HCT116 (cell line): ENCODE measurements at regions not wholly inside any gene's neighbourhood (a gene's known extent, or its start where the extent isn't known, plus 50 kb on each side); places are given as distances from the start of the nearest gene placed in this dataset.

ENCODE experiments used
- ATAC-seq: fragments of 200-7000 bp; cut with Tn5 transposase; 2 replicates; pipeline ENCODE4 v1.9.1; 2020; ENCODE audit warnings: mild to moderate bottlenecking, moderate library complexity
- BruUV-seq: library from RNA; stranded (reverse); fragments of 400-500 nt; replicated peaks from 2 replicates; lab custom pipeline; 2021; lab: Mats Ljungman, UMichigan
- CTCF ChIA-PET: fragments of 300-600 bp; sonication (Branson Sonifier 250); formaldehyde crosslinking; loops from one replicate; lab custom pipeline; 2021; ENCODE audit warnings: antibody characterized with exemption; lab: Charles Lee
- POLR2A ChIA-PET: fragments of 300-600, 350-600 bp; sonication (Branson Sonifier 250); formaldehyde crosslinking; loops from one replicate; lab custom pipeline; 2021; ENCODE audit warnings: antibody characterized with exemption; lab: Charles Lee
- RAD21 ChIA-PET, 2 experiments: fragments of 300-600 bp; sonication (Branson Sonifier 250); formaldehyde crosslinking; loops; one replicate each; lab custom pipeline; 2023; ENCODE audit warnings: low total read pairs in 2 of 2; ENCODE audit not compliant: uncharacterized antibody in 2 of 2, unreplicated experiment in 2 of 2, low non-redundant PET in 1 of 2; lab: Charles Lee
- DNase-seq: peaks from one replicate; pipeline ENCODE4 v3.0.0-alpha.2; 2010; ENCODE audit warnings: low read depth, low spot score
- H2AFZ ChIP-seq: fragments of 200-600 bp; shearing (Covaris generic), sonication (generic); 2 replicates; pipeline ENCODE4 v1.6.1; 2017; ENCODE audit warnings: low read depth, mixed run types, mixed read lengths, antibody characterized with exemption, low read length; ENCODE audit not compliant: poor library complexity, severe bottlenecking
- H3K27ac ChIP-seq: 2 replicates; pipeline ENCODE4 v1.5.1; 2012; ENCODE audit warnings: low read depth, low read length
- H3K27me3 ChIP-seq: fragments of 200-600 bp; sonication (generic); 2 replicates; pipeline ENCODE4 v1.6.1; 2016; ENCODE audit warnings: mixed run types, low read length, mixed read lengths; ENCODE audit not compliant: insufficient read depth
- H3K36me3 ChIP-seq, 2 experiments: fragments of 200-500 bp in 1 of 2; fragments of 200-600 bp in 1 of 2; sonication (Bioruptor generic) in 1 of 2; sonication (generic) in 1 of 2; 2 replicates each; pipeline versions ENCODE4 v1.5.1 to v1.6.1; 2014 to 2016; ENCODE audit warnings: low read length in 2 of 2, inconsistent platforms in 1 of 2, mixed read lengths in 1 of 2, mixed run types in 1 of 2; ENCODE audit not compliant: insufficient read depth in 2 of 2, control insufficient read depth in 1 of 2
- H3K4me1 ChIP-seq, 2 experiments: fragments of 200-600 bp in 1 of 2; sonication (generic) in 1 of 2; 2 replicates each; pipeline versions ENCODE4 v1.5.1 to v1.6.1; 2012 to 2017; ENCODE audit warnings: low read length in 2 of 2, inconsistent platforms in 1 of 2, mild to moderate bottlenecking in 1 of 2, mixed read lengths in 1 of 2, mixed run types in 1 of 2, moderate library complexity in 1 of 2; ENCODE audit not compliant: insufficient read depth in 2 of 2, control insufficient read depth in 1 of 2
- H3K4me2 ChIP-seq: fragments of 200-600 bp; sonication (generic); 2 replicates; pipeline ENCODE4 v1.6.1; 2017; ENCODE audit warnings: mixed run types, low read length, mixed read lengths
- H3K4me3 ChIP-seq, 2 experiments: fragments of 200-600 bp in 1 of 2; sonication (generic) in 1 of 2; replicated peaks in 1 of 2; 2 replicates each; pipeline ENCODE4 v1.5.1; 2011 to 2016; ENCODE audit warnings: low read length in 2 of 2, control low read depth in 1 of 2, low read depth in 1 of 2, mild to moderate bottlenecking in 1 of 2, mixed read lengths in 1 of 2, mixed run types in 1 of 2
- H3K79me2 ChIP-seq: fragments of 200-600 bp; sonication (generic); 2 replicates; pipeline ENCODE4 v1.6.1; 2017; ENCODE audit warnings: mild to moderate bottlenecking, mixed run types, low read length, moderate library complexity, mixed read lengths; ENCODE audit not compliant: insufficient read depth
- H3K9ac ChIP-seq: fragments of 200-600 bp; sonication (generic); 2 replicates; pipeline ENCODE4 v1.6.1; 2016; ENCODE audit warnings: low read length, mixed read lengths
- H3K9me2 ChIP-seq: fragments of 200-600 bp; sonication (generic), shearing (Covaris generic); 2 replicates; pipeline ENCODE4 v1.6.1; 2017; ENCODE audit warnings: mixed run types, mild to moderate bottlenecking, moderate library complexity; ENCODE audit not compliant: insufficient read depth
- H3K9me3 ChIP-seq, 2 experiments: fragments of 200-500 bp in 1 of 2; fragments of 200-600 bp in 1 of 2; sonication (Bioruptor generic) in 1 of 2; sonication (generic) in 1 of 2; 2 replicates each; pipeline ENCODE4 v1.6.1; 2014 to 2017; ENCODE audit warnings: low read length in 2 of 2, mixed read lengths in 2 of 2, inconsistent platforms in 1 of 2, low read depth in 1 of 2, mild to moderate bottlenecking in 1 of 2, mixed run types in 1 of 2, moderate library complexity in 1 of 2; ENCODE audit not compliant: control insufficient read depth in 1 of 2, insufficient read depth in 1 of 2
- H4K20me1 ChIP-seq: fragments of 200-600 bp; sonication (generic), shearing (Covaris generic); 2 replicates; pipeline ENCODE4 v1.6.1; 2017; ENCODE audit warnings: mixed run types, mild to moderate bottlenecking, moderate library complexity; ENCODE audit not compliant: insufficient read depth
- CBX3 ChIP-seq: IDR thresholded peaks from 2 replicates; pipeline ENCODE4 v1.6.1; 2012; ENCODE audit warnings: low read depth
- CEBPB ChIP-seq: IDR thresholded peaks from 2 replicates; pipeline ENCODE4 v1.6.1; 2012; ENCODE audit warnings: low read depth
- EGR1 ChIP-seq: IDR thresholded peaks from 2 replicates; pipeline ENCODE4 v1.6.1; 2012; ENCODE audit warnings: low read depth
- EZH2phosphoT487 ChIP-seq: fragments of 200-600 bp; IDR thresholded peaks from 2 replicates; pipeline ENCODE4 v1.6.1; 2018; ENCODE audit warnings: antibody characterized with exemption, borderline replicate concordance
- JUND ChIP-seq: IDR thresholded peaks from 2 replicates; pipeline ENCODE4 v1.6.1; 2012
- RAD21 ChIP-seq: IDR thresholded peaks from 2 replicates; pipeline ENCODE4 v1.6.1; 2012; ENCODE audit warnings: low read depth, mild to moderate bottlenecking
- TCF7L2 ChIP-seq: IDR thresholded peaks from 2 replicates; pipeline ENCODE4 v1.7.0; 2011; ENCODE audit warnings: borderline replicate concordance, inconsistent platforms; ENCODE audit not compliant: insufficient read depth, insufficient read length; ENCODE audit errors: extremely low read depth
- YY1 ChIP-seq: IDR thresholded peaks from 2 replicates; pipeline ENCODE4 v1.6.1; 2011; ENCODE audit warnings: low read length, low read depth, moderate library complexity, mild to moderate bottlenecking; ENCODE audit not compliant: insufficient replicate concordance; ENCODE audit errors: extremely low read depth
- ZFX ChIP-seq: fragments of 450-650 bp; IDR thresholded peaks from 2 replicates; pipeline ENCODE4 v1.6.1; 2017
- ZNF274 ChIP-seq: fragments of 200-500 bp; sonication (Bioruptor generic); IDR thresholded peaks from 2 replicates; pipeline ENCODE4 v1.6.1; 2014; ENCODE audit warnings: mild to moderate bottlenecking, low read depth, low read length, inconsistent platforms
- intact Hi-C: fragments of 100-400 bp; cut with micrococcal nuclease; formaldehyde crosslinking; loops from 2 replicates; pipeline ENCODE4 v1.10.0; 2022
- TF ChIP-seq, protein P1 (sequence below): IDR thresholded peaks from 2 replicates; pipeline ENCODE4 v1.6.1; 2012; ENCODE audit warnings: low read depth
- TF ChIP-seq, protein P2 (sequence below): IDR thresholded peaks from 2 replicates; pipeline ENCODE4 v1.6.1; 2012

DNA sequence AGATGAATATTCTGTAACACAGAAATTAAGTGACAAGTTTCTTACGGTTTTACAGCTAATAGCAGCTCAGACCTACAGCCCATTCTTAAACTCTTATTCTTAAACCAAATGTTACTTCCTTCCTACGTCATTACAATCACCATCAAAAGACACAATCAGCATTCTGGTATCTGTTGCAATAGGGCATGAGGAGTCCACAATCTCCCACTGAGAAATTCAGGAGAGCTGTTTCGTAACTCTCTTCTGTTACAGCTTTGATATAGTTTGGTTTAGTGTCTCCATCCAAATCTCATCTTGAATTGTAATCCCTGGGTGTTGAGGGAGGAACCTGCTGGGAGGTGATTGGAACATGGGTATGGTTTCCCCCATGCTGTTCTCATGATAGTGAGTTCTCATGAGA is 163.4 kb downstream of the GAS1 start:
- BruUV-seq: no TSS peak
- intact Hi-C loops: no loop called here
- TF ChIP-seq CEBPB: no peak
- no peak for TF ChIP-seq EZH2phosphoT487
- no peak for TF ChIP-seq YY1
- TF ChIP-seq RAD21: no peak
- TF ChIP-seq TCF7L2: no peak
- TF ChIP-seq, protein P1, sequence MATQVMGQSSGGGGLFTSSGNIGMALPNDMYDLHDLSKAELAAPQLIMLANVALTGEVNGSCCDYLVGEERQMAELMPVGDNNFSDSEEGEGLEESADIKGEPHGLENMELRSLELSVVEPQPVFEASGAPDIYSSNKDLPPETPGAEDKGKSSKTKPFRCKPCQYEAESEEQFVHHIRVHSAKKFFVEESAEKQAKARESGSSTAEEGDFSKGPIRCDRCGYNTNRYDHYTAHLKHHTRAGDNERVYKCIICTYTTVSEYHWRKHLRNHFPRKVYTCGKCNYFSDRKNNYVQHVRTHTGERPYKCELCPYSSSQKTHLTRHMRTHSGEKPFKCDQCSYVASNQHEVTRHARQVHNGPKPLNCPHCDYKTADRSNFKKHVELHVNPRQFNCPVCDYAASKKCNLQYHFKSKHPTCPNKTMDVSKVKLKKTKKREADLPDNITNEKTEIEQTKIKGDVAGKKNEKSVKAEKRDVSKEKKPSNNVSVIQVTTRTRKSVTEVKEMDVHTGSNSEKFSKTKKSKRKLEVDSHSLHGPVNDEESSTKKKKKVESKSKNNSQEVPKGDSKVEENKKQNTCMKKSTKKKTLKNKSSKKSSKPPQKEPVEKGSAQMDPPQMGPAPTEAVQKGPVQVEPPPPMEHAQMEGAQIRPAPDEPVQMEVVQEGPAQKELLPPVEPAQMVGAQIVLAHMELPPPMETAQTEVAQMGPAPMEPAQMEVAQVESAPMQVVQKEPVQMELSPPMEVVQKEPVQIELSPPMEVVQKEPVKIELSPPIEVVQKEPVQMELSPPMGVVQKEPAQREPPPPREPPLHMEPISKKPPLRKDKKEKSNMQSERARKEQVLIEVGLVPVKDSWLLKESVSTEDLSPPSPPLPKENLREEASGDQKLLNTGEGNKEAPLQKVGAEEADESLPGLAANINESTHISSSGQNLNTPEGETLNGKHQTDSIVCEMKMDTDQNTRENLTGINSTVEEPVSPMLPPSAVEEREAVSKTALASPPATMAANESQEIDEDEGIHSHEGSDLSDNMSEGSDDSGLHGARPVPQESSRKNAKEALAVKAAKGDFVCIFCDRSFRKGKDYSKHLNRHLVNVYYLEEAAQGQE: no peak

DNA sequence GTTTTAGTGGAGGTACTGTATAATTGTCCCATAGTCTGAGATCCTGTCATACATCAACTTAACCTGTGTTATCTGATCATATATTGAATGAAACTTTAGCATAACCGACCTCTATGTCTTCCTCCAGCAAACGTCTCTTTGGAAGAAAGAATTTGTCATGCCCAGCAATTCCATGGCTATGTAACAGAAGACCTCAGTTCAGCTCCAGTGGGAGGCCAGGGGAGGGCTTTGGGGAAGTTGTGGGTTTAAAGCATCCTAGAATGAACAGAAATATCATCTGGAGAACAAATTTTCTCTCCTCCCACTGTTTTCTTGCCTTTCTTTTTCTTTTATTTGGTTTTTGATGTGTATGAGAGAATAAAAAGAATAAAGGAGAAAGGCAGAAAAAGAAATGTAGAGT is 164.5 kb downstream of the GAS1 start:
- H3K36me3 ChIP-seq: no peaks in the 10 kb centered on the region
- no peak overlapping the region for H3K4me3 ChIP-seq
- CTCF ChIA-PET: no interaction called here
- H2AFZ ChIP-seq: no peak overlapping the region
- intact Hi-C loops: no loop called here
- no peaks in the 10 kb centered on the region for H3K9me3 ChIP-seq
- H3K79me2 ChIP-seq: no peaks in the 10 kb centered on the region
- RAD21 ChIA-PET: no interaction called here
- POLR2A ChIA-PET: no interaction called here
- H3K9ac ChIP-seq: no peak overlapping the region
- peaks cover 38% of the 10 kb centered on the region for H3K27me3 ChIP-seq
- no peak overlapping the region for H3K27ac ChIP-seq
- no TSS peak for BruUV-seq
- no peaks in the 10 kb centered on the region for H3K9me2 ChIP-seq
- DNase-seq (no peak), ATAC-seq (no peak)
- no peaks in the 10 kb centered on the region for H3K4me1 ChIP-seq
- no peak overlapping the region for H3K4me2 ChIP-seq
- H4K20me1 ChIP-seq: no peaks in the 10 kb centered on the region
- TF ChIP-seq CEBPB (no peak), ZFX (no peak), EGR1 (no peak), CBX3 (no peak), JUND (no peak), YY1 (no peak), TCF7L2 (no peak), ZNF274 (no peak)
- TF ChIP-seq, protein P2, sequence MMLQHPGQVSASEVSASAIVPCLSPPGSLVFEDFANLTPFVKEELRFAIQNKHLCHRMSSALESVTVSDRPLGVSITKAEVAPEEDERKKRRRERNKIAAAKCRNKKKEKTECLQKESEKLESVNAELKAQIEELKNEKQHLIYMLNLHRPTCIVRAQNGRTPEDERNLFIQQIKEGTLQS: no peak
- TF ChIP-seq, protein P1: no peak

More for the DNA sequence above, 163.4 kb downstream of the GAS1 start:
- Histone ChIP-seq H3K9ac (no peak overlapping the region), H3K79me2 (no peaks in the 10 kb centered on the region), H4K20me1 (no peaks in the 10 kb centered on the region), H3K9me3 (no peaks in the 10 kb centered on the region), H3K36me3 (no peaks in the 10 kb centered on the region), H3K27me3 (peaks cover 36% of the 10 kb centered on the region), H2AFZ (no peak overlapping the region), H3K9me2 (no peaks in the 10 kb centered on the region), H3K4me2 (no peak overlapping the region), H3K4me3 (no peak overlapping the region), H3K27ac (no peak overlapping the region), H3K4me1 (no peaks in the 10 kb centered on the region)
- CTCF ChIA-PET: no interaction called here
- ATAC-seq (no peak), DNase-seq (no peak)
- RAD21 ChIA-PET: no interaction called here
- POLR2A ChIA-PET: no interaction called here
